ENCODE measurements at regions not wholly inside any gene's neighbourhood (a gene's known extent, or its start where the extent isn't known, plus 50 kb on each side); places are given as distances from the start of the nearest gene placed in this dataset.

DNA sequence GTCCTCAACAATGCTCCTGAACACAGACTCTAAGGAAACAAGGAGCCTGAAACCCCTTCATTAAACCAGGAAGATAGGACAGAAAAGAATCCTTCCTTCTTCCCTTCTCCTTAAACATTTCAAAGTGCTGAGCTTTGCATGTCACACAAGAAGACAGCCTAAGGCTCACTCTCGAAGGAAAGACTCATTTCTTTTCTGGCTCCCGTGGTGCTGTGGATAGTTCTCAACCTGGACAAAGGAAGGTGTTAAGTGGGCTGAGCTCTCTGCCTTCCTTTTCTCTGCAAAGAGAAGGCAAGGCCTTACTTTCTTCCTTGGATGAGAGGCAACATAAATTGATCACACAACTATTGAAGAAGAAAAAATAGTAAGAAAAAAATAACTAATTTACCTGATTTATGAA lies 452.4 kb upstream of the DDI1 start:
- TF ChIP-seq, protein P1, sequence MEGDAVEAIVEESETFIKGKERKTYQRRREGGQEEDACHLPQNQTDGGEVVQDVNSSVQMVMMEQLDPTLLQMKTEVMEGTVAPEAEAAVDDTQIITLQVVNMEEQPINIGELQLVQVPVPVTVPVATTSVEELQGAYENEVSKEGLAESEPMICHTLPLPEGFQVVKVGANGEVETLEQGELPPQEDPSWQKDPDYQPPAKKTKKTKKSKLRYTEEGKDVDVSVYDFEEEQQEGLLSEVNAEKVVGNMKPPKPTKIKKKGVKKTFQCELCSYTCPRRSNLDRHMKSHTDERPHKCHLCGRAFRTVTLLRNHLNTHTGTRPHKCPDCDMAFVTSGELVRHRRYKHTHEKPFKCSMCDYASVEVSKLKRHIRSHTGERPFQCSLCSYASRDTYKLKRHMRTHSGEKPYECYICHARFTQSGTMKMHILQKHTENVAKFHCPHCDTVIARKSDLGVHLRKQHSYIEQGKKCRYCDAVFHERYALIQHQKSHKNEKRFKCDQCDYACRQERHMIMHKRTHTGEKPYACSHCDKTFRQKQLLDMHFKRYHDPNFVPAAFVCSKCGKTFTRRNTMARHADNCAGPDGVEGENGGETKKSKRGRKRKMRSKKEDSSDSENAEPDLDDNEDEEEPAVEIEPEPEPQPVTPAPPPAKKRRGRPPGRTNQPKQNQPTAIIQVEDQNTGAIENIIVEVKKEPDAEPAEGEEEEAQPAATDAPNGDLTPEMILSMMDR (conservative IDR thresholded peaks at IDR 0.05), result no peak
- no peak for TF ChIP-seq EZH2 (IDR thresholded peaks at IDR 0.05; ENCODE audit: low read depth)

Data from PC-9 (cell line).